ENCODE measurements at regions not wholly inside any gene's neighbourhood (a gene's known extent, or its start where the extent isn't known, plus 50 kb on each side); places are given as distances from the start of the nearest gene placed in this dataset.

DNA sequence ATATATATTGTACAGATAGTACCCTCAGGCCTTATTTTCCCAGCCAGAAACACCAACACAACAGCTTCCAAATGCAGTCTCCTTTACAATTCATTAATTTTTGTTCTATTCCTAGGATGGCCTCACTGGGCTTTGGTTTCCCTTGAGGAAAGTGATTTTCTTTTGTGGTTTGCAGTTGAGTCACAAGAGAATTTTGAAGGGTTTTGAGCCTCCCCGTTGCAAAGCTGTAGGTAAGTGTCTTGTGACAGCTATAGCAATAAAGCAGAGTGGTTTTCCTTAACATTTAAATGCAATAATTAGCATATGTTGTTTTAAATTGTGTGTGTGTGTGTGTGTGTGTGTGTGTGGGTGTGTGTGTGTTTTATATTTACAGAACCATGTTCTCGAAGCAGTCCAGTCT is 54.1 kb upstream of the WDR17 start:
- DNase-seq (ENCODE audit: low read depth): no peak

- DNase-seq (ENCODE audit: low read depth): no peak
Measured at GRCh38 chr4:176013476-176014247, 52.0 kb upstream of the WDR17 start.

GRCh38 chr4:176014583-176015108 is 51.0 kb upstream of the WDR17 start:
- no peak for DNase-seq (ENCODE audit: low read depth)

All from RPMI7951 (cell line).